ENCODE measurements at regions not wholly inside any gene's neighbourhood (a gene's known extent, or its start where the extent isn't known, plus 50 kb on each side); places are given as distances from the start of the nearest gene placed in this dataset.

- TF ChIP-seq CTCF (IDR thresholded peaks at IDR 0.05 in 8 of 11, conservative IDR thresholded peaks at IDR 0.05 in 3 of 11) = no peak
- no peak for TF ChIP-seq POLR2A (IDR thresholded peaks at IDR 0.05)
Observed at GRCh38 chr12:91778938-91779400, 366.7 kb downstream of the BTG1 start.
